ENCODE measurements at regions not wholly inside any gene's neighbourhood (a gene's known extent, or its start where the extent isn't known, plus 50 kb on each side); places are given as distances from the start of the nearest gene placed in this dataset.

GRCh38 chr16:8519179-8519578 lies 71.1 kb downstream of the TMEM114 start:
- intact Hi-C loops (cut with DNase I): no loop called here
- ATAC-seq (peak in 1 of 2 donors; percentile 38), DNase-seq (no peak)

GRCh38 chr16:8517280-8517679 lies 73.0 kb downstream of the TMEM114 start:
- no peak for DNase-seq
- intact Hi-C loops (cut with DNase I): no loop called here
- no peak for ATAC-seq

GRCh38 chr16:8516471-8516870 lies 73.8 kb downstream of the TMEM114 start:
- ATAC-seq (no peak), DNase-seq (no peak)
- intact Hi-C loops (cut with DNase I): no loop called here

- intact Hi-C loops (cut with DNase I): no loop called here
- no peak for DNase-seq
- ATAC-seq: no peak
Measured at GRCh38 chr16:8512941-8513624, 77.2 kb downstream of the TMEM114 start.

GRCh38 chr16:8511464-8511863 lies 78.8 kb downstream of the TMEM114 start:
- intact Hi-C loops (cut with DNase I): no loop called here
- ATAC-seq: no peak
- no peak for DNase-seq

GRCh38 chr16:8510160-8510559 lies 80.2 kb downstream of the TMEM114 start:
- intact Hi-C loops (cut with DNase I): no loop called here
- DNase-seq: no peak

GRCh38 chr16:8505327-8505991 lies 84.9 kb downstream of the TMEM114 start:
- no peak for ATAC-seq
- intact Hi-C loops (cut with DNase I): no loop called here
- no peak for DNase-seq

More at GRCh38 chr16:8510160-8510559, 80.2 kb downstream of the TMEM114 start:
- ATAC-seq: no peak

GRCh38 chr16:8502446-8502845 lies 87.9 kb downstream of the TMEM114 start:
- intact Hi-C loops (cut with DNase I): no loop called here
- no peak for DNase-seq
- no peak for ATAC-seq

GRCh38 chr16:8500351-8500750 lies 90.0 kb downstream of the TMEM114 start:
- intact Hi-C loops (cut with DNase I): no loop called here
- no peak for DNase-seq
- ATAC-seq: no peak

- ATAC-seq (no peak), DNase-seq (no peak)
- intact Hi-C loops (cut with DNase I): no loop called here
Measured at GRCh38 chr16:8496364-8496763, 93.9 kb downstream of the TMEM114 start.

- DNase-seq (no peak), ATAC-seq (no peak)
- intact Hi-C loops (cut with DNase I): no loop called here
Measured at GRCh38 chr16:8493972-8494371, 96.3 kb downstream of the TMEM114 start.

- no peak for ATAC-seq
- intact Hi-C loops (cut with DNase I): no loop called here
- no peak for DNase-seq
Measured at GRCh38 chr16:8492690-8493089, 97.6 kb downstream of the TMEM114 start.

GRCh38 chr16:8489580-8489979 lies 100.7 kb downstream of the TMEM114 start:
- no peak for ATAC-seq
- DNase-seq: no peak
- intact Hi-C loops (cut with DNase I): no loop called here

GRCh38 chr16:8486985-8487384 lies 103.3 kb downstream of the TMEM114 start:
- intact Hi-C loops (cut with DNase I): no loop called here
- ATAC-seq: no peak
- DNase-seq: no peak

- no peak for DNase-seq
- intact Hi-C loops (cut with DNase I): no loop called here
- no peak for ATAC-seq
Measured at GRCh38 chr16:8483396-8483795, 106.9 kb downstream of the TMEM114 start.

GRCh38 chr16:8481810-8482209 lies 108.5 kb downstream of the TMEM114 start:
- ATAC-seq (no peak), DNase-seq (no peak)
- intact Hi-C loops (cut with DNase I): no loop called here

- no peak for DNase-seq
- intact Hi-C loops (cut with DNase I): no loop called here
- ATAC-seq: no peak
Measured at GRCh38 chr16:8476824-8477223, 113.5 kb downstream of the TMEM114 start.

GRCh38 chr16:8474587-8474986 lies 115.7 kb downstream of the TMEM114 start:
- intact Hi-C loops (cut with DNase I): no loop called here
- DNase-seq (no peak), ATAC-seq (no peak)

- intact Hi-C loops (cut with DNase I): no loop called here
- no peak for DNase-seq
Measured at GRCh38 chr16:8469102-8469778, 121.1 kb downstream of the TMEM114 start.

GRCh38 chr16:8464979-8465378 lies 125.3 kb downstream of the TMEM114 start:
- ATAC-seq (no peak), DNase-seq (no peak)
- intact Hi-C loops (cut with DNase I): no loop called here

More at GRCh38 chr16:8469102-8469778, 121.1 kb downstream of the TMEM114 start:
- no peak for ATAC-seq
